Glutamatergic neuron (in vitro differentiated cells): ENCODE measurements at regions not wholly inside any gene's neighbourhood (a gene's known extent, or its start where the extent isn't known, plus 50 kb on each side); places are given as distances from the start of the nearest gene placed in this dataset.

Source experiments
- DNase-seq: peaks from one replicate; pipeline ENCODE4 v3.0.0; 2022
- H3K27ac Mint-ChIP-seq: one replicate; pipeline ENCODE4 v1.8.0; 2020; ENCODE audit warnings: mild to moderate bottlenecking, mixed read lengths, inconsistent platforms; ENCODE audit not compliant: unreplicated experiment
- H3K27me3 Mint-ChIP-seq: one replicate; pipeline ENCODE4 v1.8.0; 2020; ENCODE audit warnings: mild to moderate bottlenecking, moderate library complexity, mixed read lengths, inconsistent platforms; ENCODE audit not compliant: unreplicated experiment
- H3K36me3 Mint-ChIP-seq: one replicate; pipeline ENCODE4 v1.8.0; 2020; ENCODE audit warnings: mild to moderate bottlenecking, mixed read lengths, inconsistent platforms; ENCODE audit not compliant: unreplicated experiment
- H3K4me1 Mint-ChIP-seq: one replicate; pipeline ENCODE4 v1.8.0; 2020; ENCODE audit warnings: mild to moderate bottlenecking, low read depth, mixed read lengths, inconsistent platforms; ENCODE audit not compliant: unreplicated experiment
- H3K4me3 Mint-ChIP-seq: one replicate; pipeline ENCODE4 v1.8.0; 2020; ENCODE audit warnings: mild to moderate bottlenecking, mixed read lengths, inconsistent platforms; ENCODE audit not compliant: unreplicated experiment
- H3K9me3 Mint-ChIP-seq: one replicate; pipeline ENCODE4 v1.8.0; 2020; ENCODE audit warnings: mild to moderate bottlenecking, moderate library complexity, mixed read lengths, inconsistent platforms; ENCODE audit not compliant: unreplicated experiment
- TF ChIP-seq, protein P1 (sequence below): fragments of 200-600 bp; sonication (generic); IDR thresholded peaks from one replicate; pipeline ENCODE4 v1.5.0; 2021; ENCODE audit not compliant: partially characterized antibody, unreplicated experiment

GRCh38 chr3:69493157-69493556 is 107.3 kb upstream of the FRMD4B start:
- TF ChIP-seq, protein P1, sequence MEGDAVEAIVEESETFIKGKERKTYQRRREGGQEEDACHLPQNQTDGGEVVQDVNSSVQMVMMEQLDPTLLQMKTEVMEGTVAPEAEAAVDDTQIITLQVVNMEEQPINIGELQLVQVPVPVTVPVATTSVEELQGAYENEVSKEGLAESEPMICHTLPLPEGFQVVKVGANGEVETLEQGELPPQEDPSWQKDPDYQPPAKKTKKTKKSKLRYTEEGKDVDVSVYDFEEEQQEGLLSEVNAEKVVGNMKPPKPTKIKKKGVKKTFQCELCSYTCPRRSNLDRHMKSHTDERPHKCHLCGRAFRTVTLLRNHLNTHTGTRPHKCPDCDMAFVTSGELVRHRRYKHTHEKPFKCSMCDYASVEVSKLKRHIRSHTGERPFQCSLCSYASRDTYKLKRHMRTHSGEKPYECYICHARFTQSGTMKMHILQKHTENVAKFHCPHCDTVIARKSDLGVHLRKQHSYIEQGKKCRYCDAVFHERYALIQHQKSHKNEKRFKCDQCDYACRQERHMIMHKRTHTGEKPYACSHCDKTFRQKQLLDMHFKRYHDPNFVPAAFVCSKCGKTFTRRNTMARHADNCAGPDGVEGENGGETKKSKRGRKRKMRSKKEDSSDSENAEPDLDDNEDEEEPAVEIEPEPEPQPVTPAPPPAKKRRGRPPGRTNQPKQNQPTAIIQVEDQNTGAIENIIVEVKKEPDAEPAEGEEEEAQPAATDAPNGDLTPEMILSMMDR: no peak
- DNase-seq: no peak
- Mint-ChIP-seq H3K27ac (no peak overlapping the region), H3K27me3 (no peaks in the 10 kb centered on the region), H3K36me3 (no peaks in the 10 kb centered on the region), H3K9me3 (no peaks in the 10 kb centered on the region), H3K4me3 (no peak overlapping the region), H3K4me1 (peaks cover 9% of the 10 kb centered on the region)

- H3K9me3 Mint-ChIP-seq: no peaks in the 10 kb centered on the region
- H3K27me3 Mint-ChIP-seq: no peaks in the 10 kb centered on the region
- no peak for DNase-seq
- H3K27ac Mint-ChIP-seq: no peak overlapping the region
- no peak overlapping the region for H3K4me3 Mint-ChIP-seq
- TF ChIP-seq, protein P1: no peak
- H3K36me3 Mint-ChIP-seq: no peaks in the 10 kb centered on the region
- peaks cover 9% of the 10 kb centered on the region for H3K4me1 Mint-ChIP-seq
Measured at GRCh38 chr3:69491975-69492374, 106.1 kb upstream of the FRMD4B start.

DNA sequence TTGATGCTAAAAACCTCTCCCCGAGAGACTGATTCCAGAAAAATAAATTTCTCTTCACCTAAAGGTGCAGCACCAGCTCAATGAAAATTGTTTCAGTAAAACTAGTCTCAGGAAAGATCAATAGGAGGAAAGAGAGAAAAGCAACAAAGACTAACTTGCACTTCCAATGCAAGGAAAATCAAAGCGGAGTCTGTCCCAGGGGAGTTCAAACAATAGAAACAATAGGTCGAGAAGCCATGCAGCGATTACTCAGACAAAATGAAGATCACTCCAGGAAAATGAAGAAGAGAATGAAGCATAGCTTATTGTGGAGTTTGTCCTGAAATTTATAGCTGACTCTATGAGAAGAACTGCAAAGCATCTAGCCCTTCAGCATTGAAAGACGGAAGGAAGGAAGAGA is 105.1 kb upstream of the FRMD4B start:
- TF ChIP-seq, protein P1: no peak
- H3K4me3 Mint-ChIP-seq: no peak overlapping the region
- peaks cover 9% of the 10 kb centered on the region for H3K4me1 Mint-ChIP-seq
- no peaks in the 10 kb centered on the region for H3K27me3 Mint-ChIP-seq
- no peak for DNase-seq
- H3K9me3 Mint-ChIP-seq: no peaks in the 10 kb centered on the region
- no peak overlapping the region for H3K27ac Mint-ChIP-seq
- H3K36me3 Mint-ChIP-seq: no peaks in the 10 kb centered on the region

GRCh38 chr3:69490235-69490634 is 104.3 kb upstream of the FRMD4B start:
- DNase-seq: no peak
- no peaks in the 10 kb centered on the region for H3K27me3 Mint-ChIP-seq
- TF ChIP-seq, protein P1: no peak
- no peaks in the 10 kb centered on the region for H3K9me3 Mint-ChIP-seq
- no peaks in the 10 kb centered on the region for H3K36me3 Mint-ChIP-seq
- H3K4me3 Mint-ChIP-seq: no peak overlapping the region
- peaks cover 9% of the 10 kb centered on the region for H3K4me1 Mint-ChIP-seq
- no peak overlapping the region for H3K27ac Mint-ChIP-seq

DNA sequence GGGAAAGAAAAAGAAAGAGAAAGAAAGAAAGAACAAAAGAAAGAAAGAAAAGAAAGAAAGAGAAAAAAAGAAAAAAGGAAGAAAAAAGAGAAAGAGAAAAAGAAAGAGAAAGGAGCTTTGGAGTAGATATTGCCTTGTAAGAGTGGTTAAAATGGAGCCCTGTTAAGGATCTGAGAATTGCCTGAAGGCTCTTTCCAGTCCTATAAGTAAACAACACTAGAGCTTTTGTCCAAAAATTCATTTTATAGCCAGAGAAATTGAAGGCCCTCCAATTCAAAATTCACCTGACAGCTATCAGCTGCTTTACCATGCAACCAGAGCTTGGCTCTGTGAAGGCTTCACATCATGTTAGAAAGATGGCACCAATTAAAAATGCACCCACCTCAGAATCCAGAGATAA is 102.1 kb upstream of the FRMD4B start:
- no peak for DNase-seq
- Mint-ChIP-seq H3K4me1 (peaks cover 9% of the 10 kb centered on the region), H3K9me3 (no peaks in the 10 kb centered on the region), H3K4me3 (no peak overlapping the region), H3K36me3 (no peaks in the 10 kb centered on the region), H3K27me3 (no peaks in the 10 kb centered on the region), H3K27ac (no peak overlapping the region)
- TF ChIP-seq, protein P1: no peak
